ENCODE measurements at regions not wholly inside any gene's neighbourhood (a gene's known extent, or its start where the extent isn't known, plus 50 kb on each side); places are given as distances from the start of the nearest gene placed in this dataset.

GRCh38 chr15:95972812-95973211 lies 357.7 kb upstream of the NR2F2 start:
- TF ChIP-seq ZNF431 (CRISPR knock-in tag; IDR thresholded peaks at IDR 0.05; ENCODE audit: borderline replicate concordance, low read depth) (no peak), CTCF (CRISPR knock-in tag; IDR thresholded peaks at IDR 0.05) (no peak), KIAA2018 (CRISPR knock-in tag; IDR thresholded peaks at IDR 0.05; ENCODE audit: borderline replicate concordance) (no peak), CC2D1A (CRISPR knock-in tag; IDR thresholded peaks at IDR 0.05) (no peak), USF2 (IDR thresholded peaks at IDR 0.05; ENCODE audit: low read depth, low read length) (no peak), USF2 (CRISPR knock-in tag; IDR thresholded peaks at IDR 0.05; ENCODE audit: borderline replicate concordance) (no peak), ZNF777 (CRISPR knock-in tag; IDR thresholded peaks at IDR 0.05) (no peak), ZNF768 (CRISPR knock-in tag; IDR thresholded peaks at IDR 0.05) (no peak), FOXP1 (IDR thresholded peaks at IDR 0.05) (no peak), FOXP1 (CRISPR knock-in tag; IDR thresholded peaks at IDR 0.05) (no peak), HOMEZ (CRISPR knock-in tag; IDR thresholded peaks at IDR 0.05; ENCODE audit: low read depth) (no peak), FOXJ3 (CRISPR knock-in tag; IDR thresholded peaks at IDR 0.05; ENCODE audit: borderline replicate concordance) (no peak)
